GM12878 (cell line): ENCODE measurements at regions not wholly inside any gene's neighbourhood (a gene's known extent, or its start where the extent isn't known, plus 50 kb on each side); places are given as distances from the start of the nearest gene placed in this dataset.

ENCODE experiments used
- ATAC-seq: fragments of 200-7000 bp; cut with Tn5 transposase; 3 replicates; pipeline ENCODE4 v1.9.1; 2020; ENCODE audit warnings: mild to moderate bottlenecking, moderate library complexity
- BruUV-seq: library from RNA; stranded (reverse); fragments of 400-500 nt; replicated peaks from 2 replicates; lab custom pipeline; 2021; lab: Mats Ljungman, UMichigan
- CTCF ChIA-PET: fragments of 300-600 bp; sonication (Branson Sonifier 250); formaldehyde crosslinking; extraction: SDS; loops from one replicate; lab custom pipeline; 2021; ENCODE audit warnings: inconsistent platforms; lab: Yijun Ruan, JAX
- POLR2A ChIA-PET: fragments of 350-600 bp; formaldehyde crosslinking; extraction: SDS; loops from one replicate; lab custom pipeline; 2021; ENCODE audit warnings: inconsistent platforms; lab: Charles Lee
- RAD21 ChIA-PET: fragments of 300-600 bp; sonication (Branson Sonifier 250); formaldehyde crosslinking; loops from one replicate; lab custom pipeline; 2023; ENCODE audit warnings: antibody characterized with exemption; ENCODE audit not compliant: unreplicated experiment; lab: Charles Lee
- SMC1A ChIA-PET: fragments of 300-600 bp; sonication (Branson Sonifier 250); formaldehyde crosslinking; loops from one replicate; lab custom pipeline; 2023; ENCODE audit not compliant: unreplicated experiment, uncharacterized antibody; lab: Charles Lee
- DNase-seq: peaks from one replicate; pipeline ENCODE4 v3.0.0-alpha.2; 2011; ENCODE audit warnings: low read depth, low spot score
- FAIRE-seq: peaks from 3 replicates; lab custom pipeline; 2011; peaks lifted over from hg19 to GRCh38; lab: Jason Lieb, UNC
- H2AFZ ChIP-seq: 2 replicates; pipeline ENCODE4 v1.6.0; 2011; ENCODE audit warnings: low read depth, low read length, control low read depth; ENCODE audit not compliant: control insufficient read depth
- H3K27ac ChIP-seq: 2 replicates; pipeline ENCODE4 v1.5.1; 2011; ENCODE audit warnings: control low read depth; ENCODE audit not compliant: control insufficient read depth, insufficient read depth
- H3K27me3 ChIP-seq, 2 experiments: replicated peaks in 1 of 2; 2 replicates each; pipeline versions ENCODE4 v1.6.0 to v1.6.1; 2011; ENCODE audit warnings: low read length in 1 of 2; ENCODE audit not compliant: control insufficient read depth in 2 of 2, insufficient read depth in 2 of 2
- H3K36me3 ChIP-seq, 2 experiments: 2 replicates each; pipeline ENCODE4 v1.5.1; 2011; ENCODE audit warnings: low read length in 1 of 2; ENCODE audit not compliant: control insufficient read depth in 2 of 2, insufficient read depth in 2 of 2
- H3K4me1 ChIP-seq: 2 replicates; pipeline ENCODE4 v1.6.1; 2011; ENCODE audit warnings: mild to moderate bottlenecking, low read length, moderate library complexity, mixed read lengths; ENCODE audit not compliant: control insufficient read depth, insufficient read depth
- H3K4me2 ChIP-seq: 2 replicates; pipeline ENCODE4 v1.6.0; 2011; ENCODE audit warnings: control low read depth; ENCODE audit not compliant: control insufficient read depth, insufficient read depth
- H3K4me3 ChIP-seq: fragments of 200-600 bp; sonication (generic); 2 replicates; pipeline ENCODE4 v1.5.1; 2016
- H3K79me2 ChIP-seq: 2 replicates; pipeline ENCODE4 v1.6.0; 2011; ENCODE audit warnings: low read length; ENCODE audit not compliant: control insufficient read depth, insufficient read depth
- H3K9ac ChIP-seq: 2 replicates; pipeline ENCODE4 v1.8.0; 2011; ENCODE audit warnings: low read length, control low read depth, mixed read lengths; ENCODE audit not compliant: control insufficient read depth, insufficient read depth
- H3K9me3 ChIP-seq: replicated peaks from 3 replicates; pipeline ENCODE4 v1.5.1; 2011; ENCODE audit warnings: mild to moderate bottlenecking, low read length; ENCODE audit not compliant: control insufficient read depth, insufficient read depth
- H4K20me1 ChIP-seq: 2 replicates; pipeline ENCODE4 v1.6.0; 2011; ENCODE audit not compliant: control insufficient read depth, insufficient read depth
- ATF7 ChIP-seq: fragments of 450-650 bp; IDR thresholded peaks from 2 replicates; pipeline ENCODE4 v1.6.1; 2016; ENCODE audit warnings: low read depth, mild to moderate bottlenecking
- FOS ChIP-seq: IDR thresholded peaks from 3 replicates; pipeline ENCODE4 v1.6.1; 2011; ENCODE audit warnings: borderline replicate concordance; ENCODE audit not compliant: insufficient read length; ENCODE audit errors: extremely low read depth
- HDGF ChIP-seq: fragments of 450-650 bp; IDR thresholded peaks from 2 replicates; pipeline ENCODE4 v1.6.1; 2016; ENCODE audit warnings: antibody characterized with exemption
- PBX3 ChIP-seq: IDR thresholded peaks from 2 replicates; pipeline ENCODE4 v1.6.1; 2011; ENCODE audit warnings: mild to moderate bottlenecking, low read depth, low read length, moderate library complexity; ENCODE audit not compliant: insufficient replicate concordance
- RBBP5 ChIP-seq: fragments of 200-600 bp; sonication (generic); conservative IDR thresholded peaks from 2 replicates; pipeline ENCODE4 v1.6.1; 2016
- REST ChIP-seq: IDR thresholded peaks from 2 replicates; pipeline ENCODE4 v1.6.1; 2012; ENCODE audit warnings: mild to moderate bottlenecking, low read depth, low read length
- SIX5 ChIP-seq: IDR thresholded peaks from 2 replicates; pipeline ENCODE4 v1.6.1; 2011; ENCODE audit warnings: mild to moderate bottlenecking, low read depth, low read length, moderate library complexity; ENCODE audit not compliant: severe bottlenecking
- SRF ChIP-seq, 2 experiments: IDR thresholded peaks; 2 replicates each; pipeline ENCODE4 v1.6.1; 2011; ENCODE audit warnings: low read depth in 2 of 2, low read length in 2 of 2, mild to moderate bottlenecking in 1 of 2, moderate library complexity in 1 of 2
- whole genome bisulfite sequencing: methylation state at CpG from one replicate; pipeline ENCODE4 v1.1.6; 2016; ENCODE audit warnings: low lambda C conversion rate; ENCODE audit not compliant: insufficient replicate concordance, insufficient coverage; ENCODE audit errors: missing lambda C conversion rate; 5-methylcytosine and 5-hydroxymethylcytosine counted together
- in situ Hi-C: fragments of 300-500 bp; cut with MboI; formaldehyde crosslinking; loops from 9 replicates; pipeline ENCODE4 v1.14.3; 2018; ENCODE audit warnings: mixed read lengths
- intact Hi-C: fragments of 100-400 bp; cut with micrococcal nuclease; formaldehyde crosslinking; loops from one replicate; pipeline ENCODE4 v1.14.2; 2022; ENCODE audit not compliant: unreplicated experiment

GRCh38 chr9:120289990-120290975, 289.7 kb downstream of the CDK5RAP2 start:
- Histone ChIP-seq H3K27me3 (no peaks in the 10 kb centered on the region), H3K36me3 (no peaks in the 10 kb centered on the region), H4K20me1 (no peaks in the 10 kb centered on the region), H3K4me3 (no peak overlapping the region), H3K27ac (no peak overlapping the region), H3K9me3 (no peaks in the 10 kb centered on the region), H3K9ac (no peak overlapping the region), H3K4me2 (no peak overlapping the region), H3K79me2 (no peaks in the 10 kb centered on the region), H3K4me1 (no peaks in the 10 kb centered on the region), H2AFZ (no peak overlapping the region)
- ChIA-PET POLR2A (no interaction called here), RAD21 (no interaction called here), CTCF (no interaction called here), SMC1A (no interaction called here)
- BruUV-seq, result no TSS peak
- ATAC-seq (no peak), FAIRE-seq (no peak), DNase-seq (no peak)
- 13% methylated on average over 9 of the region's 9 CpGs for WGBS
- no peak for TF ChIP-seq FOS
- TF ChIP-seq RBBP5, result no peak
- TF ChIP-seq SIX5, result no peak
- TF ChIP-seq PBX3, result no peak
- in situ Hi-C loops (no loop called here), intact Hi-C loops (loop anchor here (10.0 kb wide), 1 partner anchor 65 kb away; no protein-coding TSS in a partner anchor)

- ChIA-PET SMC1A (no interaction called here), POLR2A (no interaction called here), CTCF (no interaction called here), RAD21 (no interaction called here)
- Histone ChIP-seq H3K27ac (no peak overlapping the region), H3K9ac (no peak overlapping the region), H4K20me1 (no peaks in the 10 kb centered on the region), H3K79me2 (no peaks in the 10 kb centered on the region), H3K4me3 (no peak overlapping the region), H3K27me3 (no peaks in the 10 kb centered on the region), H3K4me2 (no peak overlapping the region), H3K9me3 (no peaks in the 10 kb centered on the region), H2AFZ (no peak overlapping the region), H3K36me3 (no peaks in the 10 kb centered on the region), H3K4me1 (no peaks in the 10 kb centered on the region)
- intact Hi-C loops, result no loop called here
- in situ Hi-C loops, result no loop called here
- DNase-seq (no peak), ATAC-seq (no peak), FAIRE-seq (no peak)
- TF ChIP-seq SRF (IDR thresholded peaks at IDR 0.05; ENCODE audit: low read depth in 2 of 2, low read length in 2 of 2) (no peak), HDGF (no peak), REST (no peak), ATF7 (no peak)
- no TSS peak for BruUV-seq
Measured at GRCh38 chr9:120289098-120289497, 290.9 kb downstream of the CDK5RAP2 start.
